ENCODE measurements at regions not wholly inside any gene's neighbourhood (a gene's known extent, or its start where the extent isn't known, plus 50 kb on each side); places are given as distances from the start of the nearest gene placed in this dataset.

DNA sequence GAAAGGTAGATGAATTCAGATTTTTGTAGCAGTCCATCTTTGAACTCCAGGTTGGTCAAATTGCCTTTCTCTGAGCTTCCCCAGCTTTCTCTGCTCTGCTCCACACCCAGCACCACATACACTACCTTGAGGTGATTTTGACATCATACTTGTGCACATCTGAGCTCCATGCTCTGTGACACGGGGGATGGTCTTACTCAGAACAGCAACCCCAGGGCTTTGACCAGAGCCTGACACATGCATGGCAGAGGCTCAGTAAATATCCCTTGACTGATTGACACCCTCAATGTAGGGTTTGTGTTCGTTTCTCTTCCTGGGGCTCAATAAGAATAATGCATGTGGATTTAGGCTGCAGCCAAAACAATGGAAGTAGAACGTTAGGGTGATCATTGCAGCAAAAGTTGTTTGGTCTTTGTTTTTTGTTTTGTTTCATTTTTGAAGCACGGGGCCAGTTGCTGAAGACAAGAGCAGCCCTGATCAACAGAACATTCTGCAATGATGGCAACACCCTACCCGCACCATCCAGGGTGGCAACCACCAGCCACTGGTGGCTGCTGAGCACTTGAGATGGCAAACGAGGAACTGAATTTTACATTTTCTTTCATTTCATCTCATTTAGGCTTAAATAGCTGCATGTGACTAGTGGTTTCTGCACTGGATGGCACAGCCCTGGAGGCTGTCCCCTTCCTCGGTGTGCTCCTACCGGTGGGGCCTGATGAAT, 224.8 kb upstream of the TNRC6C start:
- H3K4me1 ChIP-seq (ENCODE audit: insufficient read depth, low read length) = peaks cover 41% of the 10 kb centered on the region
- H3K9me3 ChIP-seq (ENCODE audit: low read length) = no peaks in the 10 kb centered on the region
- H3K27me3 ChIP-seq (ENCODE audit: control insufficient read depth in 1 of 2, insufficient read depth in 2 of 2, low read length in 2 of 2) = no peaks in the 10 kb centered on the region
- H3K9ac ChIP-seq (ENCODE audit: low read length) = no peak overlapping the region
- H3K36me3 ChIP-seq (ENCODE audit: insufficient read depth, low read length) = no peaks in the 10 kb centered on the region
- peak overlapping the region; percentile 69 for H3K27ac ChIP-seq (ENCODE audit: low read depth, low read length)
- peak overlapping the region; percentile 29 to 61 for H3K4me3 ChIP-seq (ENCODE audit: low read depth in 1 of 2, low read length in 2 of 2)

DNA sequence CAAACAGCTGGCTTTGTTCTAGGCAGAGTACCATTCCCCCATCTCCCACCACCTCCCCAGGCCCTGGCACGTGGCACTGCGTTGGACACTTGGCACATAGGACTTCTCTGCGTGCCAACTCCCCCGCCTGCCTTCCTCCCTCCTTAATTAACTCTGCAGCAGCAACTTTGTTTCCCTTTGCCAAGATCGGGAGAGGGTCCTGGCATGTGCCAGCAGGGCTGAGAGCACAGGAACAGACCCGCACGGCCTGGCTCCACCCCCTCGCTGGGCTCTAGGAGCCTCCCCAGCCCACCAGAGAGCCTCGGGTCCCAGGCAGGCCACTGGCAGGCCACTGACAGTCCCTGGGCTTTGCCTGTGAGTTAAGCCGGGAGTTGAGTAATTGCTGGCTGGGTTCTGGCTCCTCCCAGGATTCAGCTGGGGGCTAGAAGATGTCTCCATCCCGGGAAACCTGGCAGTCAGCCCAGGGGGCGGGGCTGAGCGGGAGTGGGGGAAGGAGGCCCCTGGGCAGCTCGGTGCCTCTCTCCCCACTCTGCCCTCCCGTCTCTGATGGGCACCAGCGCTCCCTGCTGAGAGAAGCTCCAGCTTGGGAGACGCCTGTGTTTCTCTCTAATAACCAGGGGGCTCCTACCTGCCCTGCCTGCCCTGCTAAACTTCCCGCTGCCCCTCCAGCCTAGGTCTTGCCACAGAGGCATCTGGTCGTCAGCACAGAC, 224.0 kb upstream of the TNRC6C start:
- H3K4me3 ChIP-seq (ENCODE audit: low read depth in 1 of 2, low read length in 2 of 2) = peak overlapping the region; percentile 29 to 61
- peaks cover 42% of the 10 kb centered on the region for H3K4me1 ChIP-seq (ENCODE audit: insufficient read depth, low read length)
- peak overlapping the region; percentile 20 for H3K9ac ChIP-seq (ENCODE audit: low read length)
- H3K36me3 ChIP-seq (ENCODE audit: insufficient read depth, low read length) = no peaks in the 10 kb centered on the region
- no peaks in the 10 kb centered on the region for H3K27me3 ChIP-seq (ENCODE audit: control insufficient read depth in 1 of 2, insufficient read depth in 2 of 2, low read length in 2 of 2)
- peak overlapping the region; percentile 69 for H3K27ac ChIP-seq (ENCODE audit: low read depth, low read length)
- H3K9me3 ChIP-seq (ENCODE audit: low read length) = no peaks in the 10 kb centered on the region

DNA sequence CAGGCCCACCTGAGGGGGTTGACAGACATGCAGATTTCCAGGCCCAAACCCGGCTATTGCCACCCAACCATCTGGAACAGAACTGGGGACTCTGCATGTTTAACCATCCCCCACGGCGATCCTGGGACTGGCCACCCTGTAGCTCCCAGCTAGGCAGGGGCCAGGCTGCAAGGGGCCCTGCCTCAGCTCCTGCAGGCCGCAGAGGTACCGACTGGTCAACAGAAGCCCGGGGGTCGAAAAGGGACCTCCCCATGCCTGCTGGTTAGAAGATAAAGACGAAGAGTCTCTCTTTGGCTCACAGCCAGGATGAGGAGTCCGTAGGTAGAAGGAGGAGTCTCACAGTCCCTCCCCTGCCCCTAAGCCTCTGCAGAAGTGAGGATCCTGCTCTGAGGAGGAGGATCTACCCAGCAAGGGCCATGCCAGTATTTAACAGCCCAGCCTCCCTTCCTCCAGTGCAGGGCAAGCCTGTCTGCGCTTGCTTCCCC, 223.4 kb upstream of the TNRC6C start:
- H3K4me1 ChIP-seq (ENCODE audit: insufficient read depth, low read length) = peaks cover 42% of the 10 kb centered on the region
- peak overlapping the region; percentile 69 for H3K27ac ChIP-seq (ENCODE audit: low read depth, low read length)
- peak overlapping the region in 1 of 2 donors; percentile 61 for H3K4me3 ChIP-seq (ENCODE audit: low read depth in 1 of 2, low read length in 2 of 2)
- H3K9ac ChIP-seq (ENCODE audit: low read length) = peak overlapping the region; percentile 20
- no peaks in the 10 kb centered on the region for H3K9me3 ChIP-seq (ENCODE audit: low read length)
- H3K27me3 ChIP-seq (ENCODE audit: control insufficient read depth in 1 of 2, insufficient read depth in 2 of 2, low read length in 2 of 2) = no peaks in the 10 kb centered on the region
- H3K36me3 ChIP-seq (ENCODE audit: insufficient read depth, low read length) = no peaks in the 10 kb centered on the region

DNA sequence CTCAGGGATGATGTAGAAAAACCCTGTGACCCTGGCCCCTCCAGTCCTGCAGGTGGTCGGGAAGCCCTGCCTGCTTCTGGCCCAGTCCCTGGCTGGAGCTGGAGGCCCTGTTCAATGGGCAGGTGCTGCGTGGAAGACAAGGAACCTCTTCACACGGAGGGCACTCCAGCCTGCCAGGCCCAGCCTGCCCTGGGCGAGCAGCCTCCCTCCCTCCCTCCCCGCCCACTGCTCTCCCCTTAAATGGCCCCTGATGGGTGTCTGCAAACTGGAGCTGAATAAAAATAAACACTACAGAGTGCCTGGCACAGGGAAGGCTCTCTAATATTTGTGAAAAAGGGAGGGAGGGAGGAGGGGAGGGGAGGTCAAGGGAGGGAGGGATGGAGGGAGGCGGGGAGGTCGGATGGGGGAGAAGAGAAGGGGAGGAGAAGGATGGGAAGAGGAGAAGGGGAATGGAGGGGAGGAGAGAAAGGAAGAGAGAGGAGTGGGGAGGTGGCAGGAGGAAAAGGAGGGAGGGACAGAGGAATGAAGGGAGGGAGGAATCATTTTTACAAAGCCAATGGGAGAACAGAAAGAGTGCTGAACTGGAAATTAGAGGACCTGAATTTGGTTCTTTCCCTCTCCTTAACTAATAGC, 222.8 kb upstream of the TNRC6C start:
- Histone ChIP-seq H3K4me3 (ENCODE audit: low read depth in 1 of 2, low read length in 2 of 2) (peak overlapping the region in 1 of 2 donors; percentile 61), H3K27ac (ENCODE audit: low read depth, low read length) (peak overlapping the region; percentile 69), H3K9ac (ENCODE audit: low read length) (peak overlapping the region; percentile 22), H3K9me3 (ENCODE audit: low read length) (no peaks in the 10 kb centered on the region), H3K4me1 (ENCODE audit: insufficient read depth, low read length) (peaks cover 42% of the 10 kb centered on the region), H3K36me3 (ENCODE audit: insufficient read depth, low read length) (no peaks in the 10 kb centered on the region), H3K27me3 (ENCODE audit: control insufficient read depth in 1 of 2, insufficient read depth in 2 of 2, low read length in 2 of 2) (no peaks in the 10 kb centered on the region)

DNA sequence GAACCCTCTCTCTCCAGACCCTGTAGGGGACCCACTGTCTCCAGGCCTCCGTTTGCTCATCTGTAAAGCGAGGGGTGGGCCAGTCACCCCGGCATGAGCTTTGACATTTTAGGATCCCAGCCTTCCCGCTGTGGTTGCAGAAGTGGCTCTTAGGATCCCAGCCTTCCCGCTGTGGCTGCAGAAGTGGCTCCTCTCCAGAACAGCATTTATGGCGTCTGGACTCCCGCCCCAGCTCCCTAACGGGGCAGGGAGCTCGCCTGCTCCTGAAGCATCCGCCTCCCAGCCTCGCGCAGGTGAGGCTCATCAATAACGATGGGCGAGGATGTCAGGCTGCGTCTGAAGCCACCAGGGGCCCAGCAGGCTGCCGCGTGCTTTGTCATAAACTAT, 222.3 kb upstream of the TNRC6C start:
- H3K9me3 ChIP-seq (ENCODE audit: low read length) = no peaks in the 10 kb centered on the region
- H3K27me3 ChIP-seq (ENCODE audit: control insufficient read depth in 1 of 2, insufficient read depth in 2 of 2, low read length in 2 of 2) = no peaks in the 10 kb centered on the region
- H3K4me1 ChIP-seq (ENCODE audit: insufficient read depth, low read length) = peaks cover 42% of the 10 kb centered on the region
- H3K4me3 ChIP-seq (ENCODE audit: low read depth in 1 of 2, low read length in 2 of 2) = peak overlapping the region in 1 of 2 donors; percentile 54
- no peaks in the 10 kb centered on the region for H3K36me3 ChIP-seq (ENCODE audit: insufficient read depth, low read length)
- peak overlapping the region; percentile 22 for H3K9ac ChIP-seq (ENCODE audit: low read length)
- peak overlapping the region; percentile 69 for H3K27ac ChIP-seq (ENCODE audit: low read depth, low read length)

DNA sequence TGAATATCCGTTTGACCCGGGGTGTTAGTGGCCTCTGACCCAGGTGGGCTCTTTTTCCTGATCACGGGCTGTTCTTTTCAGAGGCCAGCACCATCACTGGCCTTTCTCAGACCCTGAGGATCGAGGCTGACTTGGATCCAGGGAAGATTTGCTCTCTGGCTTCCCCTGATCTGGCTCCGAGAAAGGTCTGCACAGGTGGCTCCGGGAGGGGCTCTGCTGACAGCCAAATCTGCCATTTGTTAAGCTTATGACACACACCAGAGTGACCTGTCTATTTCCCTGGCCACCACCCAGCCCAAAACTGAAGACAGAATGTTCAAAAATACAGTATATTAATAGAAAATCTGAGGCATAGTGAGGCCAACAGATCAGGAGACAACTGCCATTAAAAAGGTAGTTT, 221.8 kb upstream of the TNRC6C start:
- Histone ChIP-seq H3K36me3 (ENCODE audit: insufficient read depth, low read length) (no peaks in the 10 kb centered on the region), H3K9me3 (ENCODE audit: low read length) (no peaks in the 10 kb centered on the region), H3K27ac (ENCODE audit: low read depth, low read length) (peak overlapping the region; percentile 69), H3K9ac (ENCODE audit: low read length) (no peak overlapping the region), H3K4me1 (ENCODE audit: insufficient read depth, low read length) (peaks cover 42% of the 10 kb centered on the region), H3K4me3 (ENCODE audit: low read depth in 1 of 2, low read length in 2 of 2) (peak overlapping the region in 1 of 2 donors; percentile 54), H3K27me3 (ENCODE audit: control insufficient read depth in 1 of 2, insufficient read depth in 2 of 2, low read length in 2 of 2) (no peaks in the 10 kb centered on the region)

DNA sequence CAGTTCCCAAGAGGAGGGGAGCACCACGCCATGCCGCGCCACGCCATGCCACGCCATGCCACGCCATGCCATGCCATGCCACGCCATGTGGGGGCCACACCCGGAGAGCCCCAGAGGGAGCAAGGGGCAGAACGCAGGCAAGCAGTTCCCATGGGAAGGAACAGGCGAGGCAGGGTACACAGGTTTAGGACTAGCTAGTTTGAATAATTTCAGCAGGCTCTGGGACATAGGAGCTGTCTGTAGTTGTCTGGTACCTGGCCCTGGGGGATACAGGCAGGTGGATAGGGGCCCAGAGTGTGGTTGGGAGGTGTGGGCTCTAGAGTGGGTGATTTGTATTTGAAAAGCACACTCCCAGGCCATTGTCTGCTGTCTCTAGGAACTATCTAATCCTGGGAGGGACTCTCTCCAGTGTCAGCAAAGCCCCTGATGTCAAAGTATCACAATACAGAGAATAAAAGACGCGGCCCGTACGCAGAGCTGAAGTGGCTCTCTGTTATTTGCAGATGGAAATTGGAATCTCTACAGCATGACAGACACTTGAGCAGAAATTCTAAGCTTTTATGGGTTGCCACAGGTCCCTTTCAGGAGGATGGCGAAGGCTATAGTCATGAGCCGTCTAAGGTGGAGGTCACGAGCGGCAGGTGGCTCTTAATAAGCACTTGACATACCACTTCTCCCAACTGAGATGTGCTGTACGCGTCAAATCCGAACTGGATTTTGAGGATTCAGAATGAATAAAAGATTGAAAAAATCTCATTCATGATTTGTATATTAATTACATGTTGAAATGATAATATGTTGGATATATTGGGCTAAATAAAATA, 220.8 kb upstream of the TNRC6C start:
- Histone ChIP-seq H3K27me3 (ENCODE audit: control insufficient read depth in 1 of 2, insufficient read depth in 2 of 2, low read length in 2 of 2) (no peaks in the 10 kb centered on the region), H3K4me1 (ENCODE audit: insufficient read depth, low read length) (peaks cover 42% of the 10 kb centered on the region), H3K9me3 (ENCODE audit: low read length) (no peaks in the 10 kb centered on the region), H3K27ac (ENCODE audit: low read depth, low read length) (no peak overlapping the region), H3K4me3 (ENCODE audit: low read depth in 1 of 2, low read length in 2 of 2) (no peak overlapping the region), H3K36me3 (ENCODE audit: insufficient read depth, low read length) (no peaks in the 10 kb centered on the region), H3K9ac (ENCODE audit: low read length) (no peak overlapping the region)

DNA sequence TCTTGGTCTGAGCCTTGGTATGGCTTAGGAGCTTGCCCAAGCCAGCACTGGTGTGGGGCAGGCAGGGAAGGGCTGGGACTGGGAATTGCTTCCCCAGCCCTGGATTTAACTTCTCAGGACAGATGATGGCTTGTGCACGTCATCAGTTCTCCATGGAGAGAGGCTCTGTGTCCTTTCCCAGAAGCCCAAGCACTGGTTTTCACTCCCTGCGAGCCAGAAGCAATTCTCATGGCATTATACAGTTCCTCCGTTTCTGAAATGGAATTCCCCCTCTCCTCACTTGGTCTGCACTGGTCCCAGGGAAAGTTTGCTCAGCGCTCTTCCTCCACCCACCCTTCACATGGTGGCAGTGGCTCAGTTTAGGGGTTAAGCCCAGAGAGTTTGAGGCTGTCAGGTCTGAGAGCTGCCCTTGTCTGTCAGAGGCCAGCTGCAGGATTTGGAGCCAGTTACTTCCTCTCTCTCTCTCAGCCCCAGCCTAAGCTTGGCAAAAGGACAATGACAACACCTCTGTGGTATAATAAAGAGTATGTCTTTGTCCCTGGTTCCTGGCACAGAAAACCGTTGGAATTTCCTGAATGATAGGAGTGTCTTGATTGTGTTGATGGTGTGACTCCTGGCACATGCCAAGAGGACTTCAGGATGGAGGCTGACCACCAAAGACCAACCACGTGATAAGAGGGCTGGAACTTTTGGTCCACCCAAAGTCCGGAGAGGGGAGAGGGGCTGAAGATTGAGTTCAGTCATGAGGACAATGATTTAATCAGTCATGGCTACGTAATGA, 219.6 kb upstream of the TNRC6C start:
- Histone ChIP-seq H3K27ac (ENCODE audit: low read depth, low read length) (peak overlapping the region; percentile 1), H3K9me3 (ENCODE audit: low read length) (no peaks in the 10 kb centered on the region), H3K4me1 (ENCODE audit: insufficient read depth, low read length) (peaks cover 37% of the 10 kb centered on the region), H3K4me3 (ENCODE audit: low read depth in 1 of 2, low read length in 2 of 2) (no peak overlapping the region), H3K9ac (ENCODE audit: low read length) (no peak overlapping the region), H3K27me3 (ENCODE audit: control insufficient read depth in 1 of 2, insufficient read depth in 2 of 2, low read length in 2 of 2) (no peaks in the 10 kb centered on the region), H3K36me3 (ENCODE audit: insufficient read depth, low read length) (no peaks in the 10 kb centered on the region)

DNA sequence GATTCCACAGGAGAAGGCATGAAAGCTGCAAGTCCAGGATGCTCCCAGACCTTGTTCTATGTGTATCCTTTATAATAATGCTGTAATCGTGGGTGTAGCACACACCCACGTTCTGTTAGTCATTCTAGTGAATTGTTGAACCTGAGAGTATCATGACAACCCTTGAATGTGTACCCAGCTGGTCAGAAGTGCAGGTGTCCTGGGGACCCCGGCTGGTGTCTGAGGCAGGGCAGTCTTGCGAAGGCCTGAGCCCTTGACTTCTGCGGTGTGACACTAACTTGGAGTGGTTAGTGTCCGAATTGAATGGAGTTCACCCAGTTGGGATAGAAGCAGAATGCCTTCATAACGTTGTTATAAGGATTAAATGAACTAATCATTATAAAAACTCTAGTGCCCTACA, 218.0 kb upstream of the TNRC6C start:
- no peak overlapping the region for H3K9ac ChIP-seq (ENCODE audit: low read length)
- H3K4me3 ChIP-seq (ENCODE audit: low read depth in 1 of 2, low read length in 2 of 2) = no peak overlapping the region
- no peak overlapping the region for H3K27ac ChIP-seq (ENCODE audit: low read depth, low read length)
- H3K27me3 ChIP-seq (ENCODE audit: control insufficient read depth in 1 of 2, insufficient read depth in 2 of 2, low read length in 2 of 2) = no peaks in the 10 kb centered on the region
- peaks cover 22% of the 10 kb centered on the region for H3K4me1 ChIP-seq (ENCODE audit: insufficient read depth, low read length)
- no peaks in the 10 kb centered on the region for H3K9me3 ChIP-seq (ENCODE audit: low read length)
- H3K36me3 ChIP-seq (ENCODE audit: insufficient read depth, low read length) = no peaks in the 10 kb centered on the region

DNA sequence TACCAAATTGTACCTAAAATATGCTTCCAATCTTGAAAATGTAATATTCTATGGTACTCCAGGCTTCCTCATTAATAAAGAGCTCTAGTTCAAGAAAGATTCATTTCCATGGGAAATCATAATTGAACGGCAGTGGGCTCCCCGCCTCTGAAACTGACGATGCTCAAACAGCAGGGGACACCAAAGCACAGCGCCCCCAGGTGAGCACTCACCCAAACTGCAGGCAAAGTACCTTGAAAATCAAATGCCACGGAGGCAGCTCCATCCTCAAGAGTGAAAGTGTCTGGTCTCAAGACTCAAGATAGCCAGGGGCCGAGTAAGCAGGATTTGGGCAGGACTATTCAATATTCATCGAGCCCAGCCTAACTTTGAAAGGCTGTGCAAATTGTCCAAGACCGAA, 217.4 kb upstream of the TNRC6C start:
- H3K9ac ChIP-seq (ENCODE audit: low read length) = no peak overlapping the region
- H3K4me1 ChIP-seq (ENCODE audit: insufficient read depth, low read length) = peaks cover 19% of the 10 kb centered on the region
- no peak overlapping the region for H3K4me3 ChIP-seq (ENCODE audit: low read depth in 1 of 2, low read length in 2 of 2)
- no peaks in the 10 kb centered on the region for H3K9me3 ChIP-seq (ENCODE audit: low read length)
- H3K36me3 ChIP-seq (ENCODE audit: insufficient read depth, low read length) = no peaks in the 10 kb centered on the region
- H3K27me3 ChIP-seq (ENCODE audit: control insufficient read depth in 1 of 2, insufficient read depth in 2 of 2, low read length in 2 of 2) = no peaks in the 10 kb centered on the region
- no peak overlapping the region for H3K27ac ChIP-seq (ENCODE audit: low read depth, low read length)

All from muscle layer of colon (tissue), 2 donors.